ENCODE measurements at regions not wholly inside any gene's neighbourhood (a gene's known extent, or its start where the extent isn't known, plus 50 kb on each side); places are given as distances from the start of the nearest gene placed in this dataset.
"Not testable (repeated sequence)": the region's sequence is repeated elsewhere in the genome, so short reads cannot be mapped to it uniquely, and the experiment has no call there.

DNA sequence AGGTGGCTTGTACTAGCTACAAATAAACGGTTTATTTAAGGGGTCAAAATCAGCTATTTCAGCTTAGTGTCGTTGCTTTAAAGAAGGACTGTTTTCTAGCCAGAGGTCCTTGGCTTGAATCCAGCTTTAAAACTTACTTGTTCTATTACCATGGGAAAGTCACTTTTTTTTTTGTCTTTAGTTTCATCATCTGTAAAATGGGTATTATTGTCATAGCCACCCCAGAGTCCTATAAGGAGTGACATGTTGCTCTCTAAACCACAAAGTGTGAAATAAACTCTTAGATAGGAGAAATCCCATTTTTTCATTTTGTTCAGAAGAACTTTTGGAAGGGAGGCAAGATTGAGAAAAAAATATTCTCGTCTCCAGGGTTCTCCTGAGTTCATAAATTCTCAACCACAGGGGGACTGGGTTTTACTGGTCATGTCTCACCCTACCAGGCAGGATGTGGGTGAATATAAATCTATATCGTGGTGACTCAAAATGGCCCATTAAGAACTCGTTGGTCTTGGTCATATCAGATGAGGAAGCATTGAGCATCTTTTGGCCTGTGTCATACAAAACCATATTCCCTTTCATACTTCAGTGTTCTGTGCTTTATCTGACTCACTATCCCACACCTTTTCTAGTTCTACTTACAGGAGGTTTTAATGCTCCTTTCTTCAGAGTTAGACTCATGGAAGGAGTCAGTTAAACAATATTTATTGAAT, 202.7 kb upstream of the NR3C1 start:
- ATAC-seq (replicated peaks) (peak; percentile 70), DNase-seq (no peak)
- Mint-ChIP-seq H3K4me3 (peak overlapping the region; percentile 31), H3K27ac (no peak overlapping the region), H3K4me1 (ENCODE audit: low read depth in 2 of 2) (peaks cover 24 to 30% of the 10 kb centered on the region in 2 donors), H3K9me3 (peaks cover 0 to 14% of the 10 kb centered on the region in 2 donors), H3K27me3 (no peaks in the 10 kb centered on the region), H3K36me3 (ENCODE audit: insufficient read depth) (no peaks in the 10 kb centered on the region)

DNA sequence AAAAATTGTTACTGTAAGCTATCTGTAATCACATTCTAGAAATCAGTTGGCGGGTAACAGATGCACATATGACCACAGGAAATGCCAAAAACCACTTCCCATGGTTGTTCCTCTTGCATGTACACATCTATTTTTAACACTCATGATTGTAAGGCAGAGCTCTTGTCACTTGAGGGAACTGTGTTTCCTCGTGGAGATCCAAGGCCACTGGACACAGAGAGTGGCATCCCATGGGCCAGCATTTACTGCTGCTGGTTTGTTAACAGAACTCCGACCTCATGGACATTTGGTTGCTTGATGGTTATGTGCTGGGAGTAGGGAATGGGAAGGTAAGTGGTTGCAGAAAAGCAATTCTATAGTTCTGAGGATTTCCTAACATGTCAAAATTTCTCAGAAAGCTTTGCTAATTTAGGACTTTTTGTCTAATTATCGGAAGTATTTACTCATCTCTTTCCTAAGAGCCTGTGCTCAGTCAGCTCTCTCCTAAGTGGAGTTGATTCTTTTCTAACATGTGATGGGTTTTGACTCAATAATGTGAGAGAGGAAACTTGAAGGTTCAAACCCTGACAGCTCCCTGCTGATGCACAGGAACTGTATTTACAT, 202.0 kb upstream of the NR3C1 start:
- H3K9me3 Mint-ChIP-seq: peaks cover 0 to 14% of the 10 kb centered on the region in 2 donors
- no peaks in the 10 kb centered on the region for H3K27me3 Mint-ChIP-seq
- peak overlapping the region; percentile 31 for H3K4me3 Mint-ChIP-seq
- peak overlapping the region in 1 of 2 donors; percentile 57 for H3K27ac Mint-ChIP-seq
- peaks cover under 1% of the 10 kb centered on the region for H3K36me3 Mint-ChIP-seq (ENCODE audit: insufficient read depth)
- H3K4me1 Mint-ChIP-seq (ENCODE audit: low read depth in 2 of 2): peaks cover 24 to 30% of the 10 kb centered on the region in 2 donors
- ATAC-seq (replicated peaks) (peak; percentile 83), DNase-seq (peak; percentile 4 to 18 (median 5))

DNA sequence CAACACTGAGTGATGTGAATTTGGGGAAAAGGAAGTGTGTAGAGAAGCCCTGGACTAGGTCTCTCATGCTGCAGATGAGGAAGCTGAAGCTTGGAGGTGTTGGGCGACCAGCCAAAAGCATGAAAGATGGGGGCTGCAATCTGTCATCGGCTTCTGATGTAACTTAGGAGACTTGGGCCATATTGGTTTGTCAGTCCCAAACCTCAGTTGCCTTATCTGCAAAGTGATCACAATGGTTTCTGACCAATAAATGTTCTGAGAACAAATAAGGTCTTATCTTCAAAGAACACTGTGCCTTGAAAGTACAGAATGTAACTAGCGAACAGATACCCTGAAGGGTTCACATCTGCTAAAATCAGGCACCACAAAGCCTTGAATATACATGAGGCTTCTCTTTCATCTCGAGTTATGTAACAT, 198.4 kb upstream of the NR3C1 start:
- Mint-ChIP-seq H3K27me3 (no peaks in the 10 kb centered on the region), H3K4me1 (ENCODE audit: low read depth in 2 of 2) (peaks cover 24 to 30% of the 10 kb centered on the region in 2 donors), H3K36me3 (ENCODE audit: insufficient read depth) (peaks cover 3% of the 10 kb centered on the region), H3K4me3 (no peak overlapping the region), H3K9me3 (peaks cover 0 to 6% of the 10 kb centered on the region in 2 donors), H3K27ac (no peak overlapping the region)
- ATAC-seq (replicated peaks): no peak
- no peak for DNase-seq

DNA sequence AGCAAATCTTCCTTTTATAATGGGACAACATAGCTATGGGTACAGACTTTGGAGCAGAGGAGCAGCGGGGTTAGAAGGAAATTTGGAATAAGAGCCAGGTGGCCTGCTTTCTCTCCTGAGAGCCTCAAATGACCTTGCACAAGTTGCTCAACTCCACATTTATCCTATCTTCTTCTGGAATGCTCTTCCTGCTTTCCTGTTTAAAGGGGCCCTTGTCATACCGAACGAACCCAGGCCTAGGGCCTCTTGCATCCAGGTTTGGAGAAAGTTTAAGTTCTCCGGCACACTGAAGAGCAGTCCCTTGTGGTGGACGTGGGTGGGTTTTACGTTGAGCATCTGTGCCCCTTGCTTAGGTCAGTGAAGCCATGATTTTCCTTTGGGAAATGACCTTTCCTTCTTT, 197.9 kb upstream of the NR3C1 start:
- Mint-ChIP-seq H3K27me3 (no peaks in the 10 kb centered on the region), H3K4me3 (no peak overlapping the region), H3K36me3 (ENCODE audit: insufficient read depth) (peaks cover 3% of the 10 kb centered on the region), H3K4me1 (ENCODE audit: low read depth in 2 of 2) (peaks cover 24 to 27% of the 10 kb centered on the region in 2 donors), H3K9me3 (peaks cover 0 to 6% of the 10 kb centered on the region in 2 donors), H3K27ac (no peak overlapping the region)
- no peak for DNase-seq
- ATAC-seq (replicated peaks): no peak

DNA sequence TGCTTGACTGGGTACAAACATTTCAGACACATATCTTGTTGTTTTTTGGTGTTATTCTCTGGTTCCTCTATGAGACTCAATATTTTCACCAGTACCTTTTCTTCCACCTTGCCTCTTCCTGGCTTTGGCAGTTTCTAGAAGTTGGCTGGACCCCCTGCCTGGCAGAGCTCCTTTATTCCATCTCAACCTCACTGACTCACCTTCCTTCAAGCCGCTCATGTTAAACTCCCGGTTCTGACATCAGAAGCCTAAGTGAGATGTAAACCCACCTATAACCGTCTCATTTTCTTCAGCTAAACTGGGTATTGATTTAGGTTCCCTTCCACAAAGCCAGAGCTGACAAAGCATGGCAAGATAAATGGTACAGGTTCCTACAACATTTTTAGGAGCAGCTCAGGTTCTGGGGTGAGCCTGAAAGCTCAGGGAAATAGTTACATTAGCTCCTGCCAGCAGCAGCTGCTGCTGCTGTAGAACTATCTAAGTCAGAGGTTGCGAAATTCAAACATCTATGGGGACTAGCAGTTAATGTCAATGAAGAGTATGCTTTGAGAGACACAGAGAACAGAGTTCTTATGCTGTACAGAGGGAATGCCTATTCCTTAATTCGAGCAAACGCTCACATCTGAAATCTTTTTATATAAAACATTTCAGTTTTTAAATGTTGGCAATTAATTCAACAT, 197.1 kb upstream of the NR3C1 start:
- Mint-ChIP-seq H3K36me3 (ENCODE audit: insufficient read depth) (peaks cover 3% of the 10 kb centered on the region), H3K27ac (no peak overlapping the region), H3K4me3 (no peak overlapping the region), H3K9me3 (peaks cover 0 to 6% of the 10 kb centered on the region in 2 donors), H3K4me1 (ENCODE audit: low read depth in 2 of 2) (peaks cover 18 to 20% of the 10 kb centered on the region in 2 donors), H3K27me3 (no peaks in the 10 kb centered on the region)
- no peak for ATAC-seq (replicated peaks)
- DNase-seq: no peak

DNA sequence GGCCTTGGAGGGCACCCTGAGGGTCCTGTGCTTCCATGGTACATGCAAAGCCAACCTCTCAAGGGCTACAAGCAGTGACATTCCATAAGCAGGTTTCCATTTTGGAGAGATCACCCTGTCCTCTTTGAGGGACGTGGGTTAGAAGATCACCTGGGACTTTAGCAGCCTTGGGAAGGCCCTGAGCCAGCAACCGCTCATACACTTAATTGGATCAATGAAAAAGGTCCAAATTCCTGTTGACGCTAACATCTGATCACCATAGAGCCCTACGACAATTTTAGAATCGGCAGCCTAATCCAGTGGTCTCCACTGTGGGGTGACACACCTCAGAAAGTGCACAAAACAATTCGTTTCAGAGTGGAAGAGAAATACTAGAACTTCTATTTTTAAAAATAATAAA, 196.0 kb upstream of the NR3C1 start:
- Mint-ChIP-seq H3K36me3 (ENCODE audit: insufficient read depth) (peaks cover 3% of the 10 kb centered on the region), H3K4me3 (no peak overlapping the region), H3K9me3 (peaks cover 0 to 6% of the 10 kb centered on the region in 2 donors), H3K27me3 (no peaks in the 10 kb centered on the region), H3K27ac (no peak overlapping the region), H3K4me1 (ENCODE audit: low read depth in 2 of 2) (peaks cover 9 to 15% of the 10 kb centered on the region in 2 donors)
- no peak for DNase-seq
- no peak for ATAC-seq (replicated peaks)

DNA sequence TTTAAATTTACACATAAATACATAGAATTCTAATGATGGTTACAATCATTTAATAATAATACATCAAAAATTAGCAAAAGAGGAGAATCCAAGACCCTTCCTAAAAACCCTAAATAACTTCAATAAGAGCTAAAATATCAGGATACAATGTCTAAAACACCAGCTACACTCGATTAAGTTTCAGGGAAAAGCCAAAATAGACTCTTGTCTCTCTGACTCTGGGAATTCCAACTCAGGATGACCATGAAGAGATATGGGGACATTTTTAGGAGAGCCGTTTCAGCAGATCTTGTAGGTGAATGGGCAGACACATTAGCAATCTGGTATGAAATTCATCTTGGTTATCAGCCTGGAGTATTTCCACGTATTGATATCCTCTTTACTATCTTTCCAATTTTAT, 193.3 kb upstream of the NR3C1 start:
- no peaks in the 10 kb centered on the region for H3K27me3 Mint-ChIP-seq
- H3K4me3 Mint-ChIP-seq: no peak overlapping the region
- H3K4me1 Mint-ChIP-seq (ENCODE audit: low read depth in 2 of 2): peaks cover 2 to 10% of the 10 kb centered on the region in 2 donors
- DNase-seq (no peak), ATAC-seq (replicated peaks) (no peak)
- H3K27ac Mint-ChIP-seq: no peak overlapping the region
- no peaks in the 10 kb centered on the region for H3K9me3 Mint-ChIP-seq
- H3K36me3 Mint-ChIP-seq (ENCODE audit: insufficient read depth): peaks cover 3% of the 10 kb centered on the region

DNA sequence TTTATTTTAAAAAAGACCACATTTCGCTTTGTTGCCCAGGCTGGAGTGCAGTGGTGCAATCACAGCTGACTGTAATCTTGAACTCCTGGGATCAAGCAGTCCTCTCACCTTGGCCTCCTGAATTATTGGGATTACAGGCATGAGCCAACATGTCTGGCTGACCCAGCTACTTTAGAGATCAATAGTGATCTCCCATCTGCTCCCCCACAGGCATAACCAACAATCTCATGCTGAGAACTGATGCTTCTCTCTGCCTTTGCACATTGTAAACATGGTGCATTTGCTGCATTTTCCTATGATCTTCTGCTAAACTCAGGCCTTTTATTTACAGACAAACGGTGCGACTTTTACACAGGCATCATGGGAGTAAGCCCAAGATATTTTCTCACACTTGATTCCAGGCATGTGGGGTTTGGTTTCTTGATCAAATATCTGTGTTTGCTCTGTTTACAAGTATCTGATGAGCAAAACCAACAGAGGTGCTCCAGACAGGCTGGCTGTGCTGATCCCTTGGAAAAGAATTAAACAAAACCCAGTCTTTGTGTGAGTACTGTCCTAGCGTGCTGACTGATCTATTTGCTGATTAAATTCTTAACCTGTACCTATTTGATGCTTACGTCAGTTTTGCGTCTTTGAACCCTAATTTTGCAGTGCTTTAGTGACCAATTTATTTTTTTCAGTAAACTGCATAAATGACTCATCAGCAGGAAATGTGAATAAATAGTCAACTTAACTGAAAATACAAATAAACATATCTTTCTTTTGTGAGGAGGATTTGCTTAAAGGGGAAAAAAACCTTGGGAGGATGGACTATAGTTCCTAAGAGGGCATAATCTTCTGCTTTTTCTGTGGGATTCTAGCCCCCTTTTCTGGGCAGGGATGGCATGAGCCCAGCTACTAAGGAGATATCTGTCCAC, 191.7 kb upstream of the NR3C1 start:
- H3K4me3 Mint-ChIP-seq: no peak overlapping the region
- H3K27me3 Mint-ChIP-seq: no peaks in the 10 kb centered on the region
- DNase-seq (no peak), ATAC-seq (replicated peaks) (no peak)
- H3K36me3 Mint-ChIP-seq (ENCODE audit: insufficient read depth): no peaks in the 10 kb centered on the region
- no peak overlapping the region for H3K27ac Mint-ChIP-seq
- no peaks in the 10 kb centered on the region for H3K9me3 Mint-ChIP-seq
- peaks cover 2 to 10% of the 10 kb centered on the region in 2 donors for H3K4me1 Mint-ChIP-seq (ENCODE audit: low read depth in 2 of 2)

DNA sequence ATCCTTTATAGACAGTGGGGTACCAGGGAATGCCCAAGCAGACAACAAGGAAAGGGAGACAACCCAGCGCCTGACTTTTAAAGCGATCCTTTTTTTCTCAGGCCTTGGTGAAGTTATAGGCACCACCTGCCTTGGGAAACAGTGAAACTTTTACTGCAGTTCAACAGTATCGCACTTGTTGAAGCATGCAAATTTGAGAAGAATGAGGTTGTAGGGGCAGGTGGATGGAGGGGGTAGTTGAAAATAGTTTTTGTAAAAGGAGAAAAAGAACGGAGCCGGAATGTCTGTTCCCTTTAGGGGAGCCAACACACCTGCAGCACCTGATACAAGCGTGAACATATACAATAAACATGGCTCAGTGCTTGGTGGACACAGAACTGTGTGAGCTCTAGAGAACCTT, 190.2 kb upstream of the NR3C1 start:
- no peaks in the 10 kb centered on the region for H3K27me3 Mint-ChIP-seq
- no peak overlapping the region for H3K27ac Mint-ChIP-seq
- ATAC-seq (replicated peaks) (no peak), DNase-seq (no peak)
- no peaks in the 10 kb centered on the region for H3K9me3 Mint-ChIP-seq
- H3K36me3 Mint-ChIP-seq (ENCODE audit: insufficient read depth): no peaks in the 10 kb centered on the region
- H3K4me1 Mint-ChIP-seq (ENCODE audit: low read depth in 2 of 2): peaks cover 2 to 17% of the 10 kb centered on the region in 2 donors
- H3K4me3 Mint-ChIP-seq: no peak overlapping the region

DNA sequence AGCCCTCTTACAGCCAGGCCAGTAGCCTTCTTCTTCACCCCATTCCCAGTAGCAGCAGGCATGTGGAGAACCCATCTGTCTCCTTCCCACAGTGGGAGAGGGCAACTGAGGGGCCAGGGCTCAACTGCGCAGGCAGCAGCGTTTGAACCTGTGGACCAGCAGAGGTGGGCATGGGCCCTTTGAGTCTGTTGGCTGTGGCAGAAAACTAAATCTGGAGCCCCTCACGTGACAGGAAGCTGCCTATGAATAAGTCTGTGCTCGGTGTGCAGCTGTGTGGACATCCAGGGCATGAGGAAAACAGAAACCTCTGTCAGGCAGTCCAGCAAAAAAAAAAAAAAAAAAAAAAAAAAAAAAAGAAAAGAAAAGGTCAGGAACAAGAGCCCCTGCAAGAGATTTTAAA, 189.2 kb upstream of the NR3C1 start:
- no peaks in the 10 kb centered on the region for H3K36me3 Mint-ChIP-seq (ENCODE audit: insufficient read depth)
- H3K4me3 Mint-ChIP-seq: no peak overlapping the region
- ATAC-seq (replicated peaks): no peak
- H3K27me3 Mint-ChIP-seq: no peaks in the 10 kb centered on the region
- peaks cover 2 to 17% of the 10 kb centered on the region in 2 donors for H3K4me1 Mint-ChIP-seq (ENCODE audit: low read depth in 2 of 2)
- no peaks in the 10 kb centered on the region for H3K9me3 Mint-ChIP-seq
- H3K27ac Mint-ChIP-seq: no peak overlapping the region
- DNase-seq: no peak

DNA sequence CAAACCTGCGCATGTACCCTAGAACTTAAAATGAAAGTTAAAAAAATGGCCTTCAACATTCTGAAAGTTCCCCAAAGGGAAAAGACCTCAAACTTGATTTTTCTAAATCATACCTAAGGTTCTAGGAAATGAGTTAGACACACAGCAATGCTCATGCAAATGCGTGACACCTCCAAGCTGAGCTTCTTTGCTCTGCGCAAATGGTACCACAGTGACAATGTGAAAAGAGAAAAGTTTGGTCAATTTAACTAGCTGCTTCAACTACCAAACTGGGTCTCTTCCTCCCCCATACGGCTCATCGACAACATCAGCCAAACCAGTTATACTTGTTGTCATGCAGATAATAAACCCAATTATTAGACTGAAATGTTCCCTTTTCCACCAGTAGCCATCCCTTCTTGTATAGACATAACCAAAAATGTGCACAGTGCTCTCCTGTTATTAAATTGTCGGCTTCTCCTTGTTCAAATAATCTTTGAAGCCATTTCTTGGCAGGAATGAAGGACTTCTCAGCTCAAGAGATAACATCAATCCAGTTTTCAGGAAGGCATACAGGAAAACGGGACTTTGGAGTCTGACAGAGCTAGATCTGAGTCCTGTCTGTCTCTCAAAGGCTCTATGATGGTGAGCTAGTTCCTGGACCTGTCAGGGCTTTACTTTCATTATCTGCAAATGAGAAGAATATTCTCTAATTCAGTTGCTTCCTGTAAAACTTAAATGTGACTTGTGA, 185.6 kb upstream of the NR3C1 start:
- no peaks in the 10 kb centered on the region for H3K9me3 Mint-ChIP-seq
- no peak overlapping the region for H3K27ac Mint-ChIP-seq
- H3K27me3 Mint-ChIP-seq: no peaks in the 10 kb centered on the region
- ATAC-seq (replicated peaks): no peak
- no peak for DNase-seq
- peaks cover 0 to 15% of the 10 kb centered on the region in 2 donors for H3K4me1 Mint-ChIP-seq (ENCODE audit: low read depth in 2 of 2)
- no peak overlapping the region for H3K4me3 Mint-ChIP-seq
- no peaks in the 10 kb centered on the region for H3K36me3 Mint-ChIP-seq (ENCODE audit: insufficient read depth)

DNA sequence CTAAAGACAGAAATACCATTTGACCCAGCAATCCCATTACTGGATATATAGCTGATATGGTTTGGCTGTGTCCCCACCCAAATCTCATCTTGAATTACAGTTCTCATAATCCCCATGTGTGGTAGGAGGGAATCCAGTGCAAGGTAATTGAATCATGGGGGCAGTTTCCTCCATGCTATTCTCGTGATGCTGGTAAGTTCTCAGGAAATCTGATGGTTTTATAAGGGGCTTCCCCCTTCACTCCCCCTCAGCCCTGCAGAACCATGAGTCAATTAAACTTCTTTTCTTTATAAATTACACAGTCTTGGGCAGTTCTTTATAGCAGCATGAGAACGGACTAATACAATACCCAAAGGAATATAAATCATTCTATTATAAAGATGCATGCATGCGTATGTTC, 184.6 kb upstream of the NR3C1 start:
- not testable (repeated sequence) for H3K27ac Mint-ChIP-seq; H3K36me3 Mint-ChIP-seq (ENCODE audit: insufficient read depth); H3K9me3 Mint-ChIP-seq; H3K27me3 Mint-ChIP-seq; DNase-seq; ATAC-seq (replicated peaks); H3K4me3 Mint-ChIP-seq
- H3K4me1 Mint-ChIP-seq (ENCODE audit: low read depth in 2 of 2): peaks cover 4 to 20% of the 10 kb centered on the region in 2 donors

Data from effector memory CD8-positive, alpha-beta T cell (primary cell).